Neural cell (in vitro differentiated cells): ENCODE measurements at regions not wholly inside any gene's neighbourhood (a gene's known extent, or its start where the extent isn't known, plus 50 kb on each side); places are given as distances from the start of the nearest gene placed in this dataset.

Source experiments
- H2AFZ ChIP-seq: fragments of 200-600, 300-800 bp; sonication (generic), shearing (Covaris generic); 2 replicates; pipeline ENCODE4 v1.6.0; 2014; ENCODE audit warnings: low read depth, mild to moderate bottlenecking, antibody characterized with exemption, low read length, moderate library complexity
- H3F3A ChIP-seq: fragments of 200-600 bp; shearing (Covaris generic); 2 replicates; pipeline ENCODE4 v1.6.1; 2016; ENCODE audit warnings: mild to moderate bottlenecking, moderate library complexity, mixed read lengths, antibody characterized with exemption, low read length; ENCODE audit not compliant: insufficient read depth, poor library complexity, severe bottlenecking
- H3K27ac ChIP-seq: fragments of 200-600, 300-800 bp; sonication (generic), shearing (Covaris generic); 2 replicates; pipeline ENCODE4 v1.5.1; 2014; ENCODE audit warnings: mild to moderate bottlenecking, low read length, moderate library complexity
- H3K27me3 ChIP-seq: fragments of 300-800, 200-600 bp; sonication (generic), shearing (Covaris generic); 2 replicates; pipeline ENCODE4 v1.6.0; 2014; ENCODE audit warnings: mild to moderate bottlenecking, low read depth, low read length, moderate library complexity; ENCODE audit not compliant: insufficient read depth
- H3K36me3 ChIP-seq: fragments of 300-800, 200-600 bp; sonication (generic), shearing (Covaris generic); 2 replicates; pipeline ENCODE4 v1.5.1; 2014; ENCODE audit warnings: mild to moderate bottlenecking, antibody characterized with exemption, low read length, moderate library complexity; ENCODE audit not compliant: insufficient read depth
- H3K4me2 ChIP-seq: fragments of 300-800, 200-600 bp; sonication (generic), shearing (Covaris generic); 2 replicates; pipeline ENCODE4 v1.6.0; 2014; ENCODE audit warnings: mild to moderate bottlenecking, low read length
- H3K4me3 ChIP-seq: fragments of 300-800, 200-600 bp; sonication (generic), shearing (Covaris generic); 2 replicates; pipeline ENCODE4 v1.5.1; 2014; ENCODE audit warnings: mild to moderate bottlenecking, low read length, moderate library complexity
- H3K79me2 ChIP-seq: fragments of 200-600 bp; shearing (Covaris generic); replicated peaks from 2 replicates; pipeline ENCODE4 v1.6.0; 2014; ENCODE audit warnings: mild to moderate bottlenecking, low read length, moderate library complexity; ENCODE audit not compliant: insufficient read depth
- H3K9ac ChIP-seq: fragments of 300-800, 200-600 bp; sonication (generic), shearing (Covaris generic); 2 replicates; pipeline ENCODE4 v1.6.1; 2016; ENCODE audit warnings: mild to moderate bottlenecking, low read length, mixed read lengths
- H3K9me2 ChIP-seq: fragments of 200-600 bp; shearing (Covaris generic); 2 replicates; pipeline ENCODE4 v1.6.1; 2016; ENCODE audit warnings: mild to moderate bottlenecking, low read length, mixed read lengths; ENCODE audit not compliant: insufficient read depth
- H3K9me3 ChIP-seq: fragments of 200-600, 300-800 bp; sonication (generic), shearing (Covaris generic); 2 replicates; pipeline ENCODE4 v1.6.1; 2016; ENCODE audit warnings: mild to moderate bottlenecking, mixed run types, low read length, moderate library complexity, mixed read lengths
- H4K20me1 ChIP-seq: fragments of 200-600 bp; shearing (Covaris generic); 2 replicates; pipeline ENCODE4 v1.6.1; 2016; ENCODE audit warnings: mild to moderate bottlenecking, mixed run types; ENCODE audit not compliant: insufficient read depth
- EP300 ChIP-seq: fragments of 450-650 bp; conservative IDR thresholded peaks from 2 replicates; pipeline ENCODE4 v1.6.1; 2014; ENCODE audit warnings: antibody characterized with exemption, mild to moderate bottlenecking, moderate library complexity; ENCODE audit not compliant: poor library complexity, severe bottlenecking
- EZH2 ChIP-seq: fragments of 200-600, 300-800 bp; shearing (Covaris generic), sonication (generic); IDR thresholded peaks from 2 replicates; pipeline ENCODE4 v1.6.1; 2014; ENCODE audit warnings: antibody characterized with exemption, low read length, borderline replicate concordance, mild to moderate bottlenecking; ENCODE audit not compliant: insufficient read depth, poor library complexity, severe bottlenecking
- MXI1 ChIP-seq: fragments of 450-650 bp; conservative IDR thresholded peaks from 2 replicates; pipeline ENCODE4 v1.6.1; 2014; ENCODE audit warnings: antibody characterized with exemption, mild to moderate bottlenecking; ENCODE audit not compliant: poor library complexity, severe bottlenecking
- POLR2AphosphoS5 ChIP-seq: IDR thresholded peaks from 2 replicates; pipeline ENCODE4 v1.6.1; 2012
- RAD21 ChIP-seq: fragments of 450-650 bp; conservative IDR thresholded peaks from 2 replicates; pipeline ENCODE4 v1.6.1; 2014; ENCODE audit warnings: antibody characterized with exemption, mild to moderate bottlenecking, moderate library complexity
- SMC3 ChIP-seq: fragments of 450-650 bp; conservative IDR thresholded peaks from 2 replicates; pipeline ENCODE4 v1.6.1; 2014; ENCODE audit warnings: antibody characterized with exemption, mild to moderate bottlenecking, moderate library complexity; ENCODE audit not compliant: poor library complexity
- TAF1 ChIP-seq: IDR thresholded peaks from 2 replicates; pipeline ENCODE4 v1.6.1; 2012; ENCODE audit warnings: low read depth
- TF ChIP-seq, protein P1 (sequence below): fragments of 450-650 bp; IDR thresholded peaks from 2 replicates; pipeline ENCODE4 v1.5.1; 2014; ENCODE audit warnings: antibody characterized with exemption, mild to moderate bottlenecking, moderate library complexity; ENCODE audit not compliant: poor library complexity, severe bottlenecking
- TF ChIP-seq, protein P2 (sequence below): IDR thresholded peaks from 2 replicates; pipeline ENCODE4 v1.6.1; 2012; ENCODE audit warnings: borderline replicate concordance

DNA sequence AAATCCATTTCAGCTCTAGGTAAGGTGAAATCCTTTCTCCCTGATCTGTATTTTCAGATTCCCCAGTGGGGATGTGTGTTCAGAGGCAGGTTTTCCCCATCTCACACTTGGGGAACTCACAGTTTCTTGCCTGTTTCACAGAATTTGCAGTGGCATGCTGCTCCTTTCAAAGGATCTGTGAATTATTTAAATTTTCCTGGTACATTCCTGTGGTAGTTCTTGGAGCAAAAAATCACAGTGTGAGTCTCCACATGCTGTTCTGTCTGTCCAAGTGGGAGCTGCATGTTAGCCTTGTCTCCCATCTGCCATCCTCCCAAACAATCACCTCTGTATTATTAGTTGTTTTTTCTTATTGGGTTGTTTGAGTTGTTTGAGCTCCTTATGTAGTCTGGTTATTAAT is 372.9 kb downstream of the ARL6IP6 start:
- H3K27me3 ChIP-seq: no peaks in the 10 kb centered on the region
- no peak overlapping the region for H3K27ac ChIP-seq
- no peaks in the 10 kb centered on the region for H3K9me2 ChIP-seq
- H3K4me3 ChIP-seq: no peak overlapping the region
- no peak overlapping the region for H3K4me2 ChIP-seq
- no peaks in the 10 kb centered on the region for H3F3A ChIP-seq
- H3K9me3 ChIP-seq: no peaks in the 10 kb centered on the region
- no peaks in the 10 kb centered on the region for H3K79me2 ChIP-seq
- no peaks in the 10 kb centered on the region for H4K20me1 ChIP-seq
- TF ChIP-seq EZH2 (no peak), RAD21 (no peak), MXI1 (no peak), POLR2AphosphoS5 (no peak), SMC3 (no peak), TAF1 (no peak), EP300 (no peak)
- TF ChIP-seq, protein P1, sequence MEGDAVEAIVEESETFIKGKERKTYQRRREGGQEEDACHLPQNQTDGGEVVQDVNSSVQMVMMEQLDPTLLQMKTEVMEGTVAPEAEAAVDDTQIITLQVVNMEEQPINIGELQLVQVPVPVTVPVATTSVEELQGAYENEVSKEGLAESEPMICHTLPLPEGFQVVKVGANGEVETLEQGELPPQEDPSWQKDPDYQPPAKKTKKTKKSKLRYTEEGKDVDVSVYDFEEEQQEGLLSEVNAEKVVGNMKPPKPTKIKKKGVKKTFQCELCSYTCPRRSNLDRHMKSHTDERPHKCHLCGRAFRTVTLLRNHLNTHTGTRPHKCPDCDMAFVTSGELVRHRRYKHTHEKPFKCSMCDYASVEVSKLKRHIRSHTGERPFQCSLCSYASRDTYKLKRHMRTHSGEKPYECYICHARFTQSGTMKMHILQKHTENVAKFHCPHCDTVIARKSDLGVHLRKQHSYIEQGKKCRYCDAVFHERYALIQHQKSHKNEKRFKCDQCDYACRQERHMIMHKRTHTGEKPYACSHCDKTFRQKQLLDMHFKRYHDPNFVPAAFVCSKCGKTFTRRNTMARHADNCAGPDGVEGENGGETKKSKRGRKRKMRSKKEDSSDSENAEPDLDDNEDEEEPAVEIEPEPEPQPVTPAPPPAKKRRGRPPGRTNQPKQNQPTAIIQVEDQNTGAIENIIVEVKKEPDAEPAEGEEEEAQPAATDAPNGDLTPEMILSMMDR: no peak
- TF ChIP-seq, protein P2, sequence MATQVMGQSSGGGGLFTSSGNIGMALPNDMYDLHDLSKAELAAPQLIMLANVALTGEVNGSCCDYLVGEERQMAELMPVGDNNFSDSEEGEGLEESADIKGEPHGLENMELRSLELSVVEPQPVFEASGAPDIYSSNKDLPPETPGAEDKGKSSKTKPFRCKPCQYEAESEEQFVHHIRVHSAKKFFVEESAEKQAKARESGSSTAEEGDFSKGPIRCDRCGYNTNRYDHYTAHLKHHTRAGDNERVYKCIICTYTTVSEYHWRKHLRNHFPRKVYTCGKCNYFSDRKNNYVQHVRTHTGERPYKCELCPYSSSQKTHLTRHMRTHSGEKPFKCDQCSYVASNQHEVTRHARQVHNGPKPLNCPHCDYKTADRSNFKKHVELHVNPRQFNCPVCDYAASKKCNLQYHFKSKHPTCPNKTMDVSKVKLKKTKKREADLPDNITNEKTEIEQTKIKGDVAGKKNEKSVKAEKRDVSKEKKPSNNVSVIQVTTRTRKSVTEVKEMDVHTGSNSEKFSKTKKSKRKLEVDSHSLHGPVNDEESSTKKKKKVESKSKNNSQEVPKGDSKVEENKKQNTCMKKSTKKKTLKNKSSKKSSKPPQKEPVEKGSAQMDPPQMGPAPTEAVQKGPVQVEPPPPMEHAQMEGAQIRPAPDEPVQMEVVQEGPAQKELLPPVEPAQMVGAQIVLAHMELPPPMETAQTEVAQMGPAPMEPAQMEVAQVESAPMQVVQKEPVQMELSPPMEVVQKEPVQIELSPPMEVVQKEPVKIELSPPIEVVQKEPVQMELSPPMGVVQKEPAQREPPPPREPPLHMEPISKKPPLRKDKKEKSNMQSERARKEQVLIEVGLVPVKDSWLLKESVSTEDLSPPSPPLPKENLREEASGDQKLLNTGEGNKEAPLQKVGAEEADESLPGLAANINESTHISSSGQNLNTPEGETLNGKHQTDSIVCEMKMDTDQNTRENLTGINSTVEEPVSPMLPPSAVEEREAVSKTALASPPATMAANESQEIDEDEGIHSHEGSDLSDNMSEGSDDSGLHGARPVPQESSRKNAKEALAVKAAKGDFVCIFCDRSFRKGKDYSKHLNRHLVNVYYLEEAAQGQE: no peak
- no peak overlapping the region for H2AFZ ChIP-seq
- H3K36me3 ChIP-seq: no peaks in the 10 kb centered on the region
- H3K9ac ChIP-seq: no peak overlapping the region

GRCh38 chr2:153079315-153079714 is 360.9 kb downstream of the ARL6IP6 start:
- H3K9ac ChIP-seq: no peak overlapping the region
- H4K20me1 ChIP-seq: no peaks in the 10 kb centered on the region
- no peaks in the 10 kb centered on the region for H3K9me3 ChIP-seq
- TF ChIP-seq, protein P1: no peak
- TF ChIP-seq EZH2 (no peak), POLR2AphosphoS5 (no peak), MXI1 (no peak), TAF1 (no peak)
- no peaks in the 10 kb centered on the region for H3K36me3 ChIP-seq
- no peak overlapping the region for H3K27ac ChIP-seq
- no peaks in the 10 kb centered on the region for H3K27me3 ChIP-seq
- no peaks in the 10 kb centered on the region for H3K79me2 ChIP-seq
- H2AFZ ChIP-seq: no peak overlapping the region
- no peaks in the 10 kb centered on the region for H3F3A ChIP-seq
- H3K4me2 ChIP-seq: no peak overlapping the region
- no peak overlapping the region for H3K4me3 ChIP-seq
- no peaks in the 10 kb centered on the region for H3K9me2 ChIP-seq
